RWPE2 (cell line): ENCODE measurements at regions not wholly inside any gene's neighbourhood (a gene's known extent, or its start where the extent isn't known, plus 50 kb on each side); places are given as distances from the start of the nearest gene placed in this dataset.

ENCODE experiments used
- ATAC-seq: fragments of 200-7000 bp; cut with Tn5 transposase; 3 replicates; pipeline ENCODE4 v1.9.1; 2021; ENCODE audit warnings: low read depth
- DNase-seq: peaks from one replicate; pipeline ENCODE4 v3.0.0-alpha.2; 2020; ENCODE audit warnings: low spot score
- H3K27ac ChIP-seq: fragments of 450-650 bp; 2 replicates; pipeline ENCODE4 v1.5.1; 2017; ENCODE audit warnings: mild to moderate bottlenecking; ENCODE audit not compliant: poor library complexity, severe bottlenecking
- H3K27me3 ChIP-seq: fragments of 250-450 bp; sonication (Bioruptor Pico); 2 replicates; pipeline ENCODE4 v1.5.1; 2021; ENCODE audit warnings: mild to moderate bottlenecking, moderate library complexity; ENCODE audit not compliant: insufficient read depth, poor library complexity, severe bottlenecking
- H3K36me3 ChIP-seq: fragments of 250-450 bp; sonication (Bioruptor Pico); 2 replicates; pipeline ENCODE4 v1.5.1; 2020; ENCODE audit warnings: low read depth, mild to moderate bottlenecking, moderate library complexity
- H3K4me1 ChIP-seq: fragments of 250-450 bp; sonication (Bioruptor Pico); 2 replicates; pipeline ENCODE4 v1.5.1; 2021; ENCODE audit warnings: mild to moderate bottlenecking, moderate library complexity; ENCODE audit not compliant: insufficient read depth, poor library complexity, severe bottlenecking
- H3K4me3 ChIP-seq: fragments of 250-450 bp; sonication (Bioruptor Pico); 2 replicates; pipeline ENCODE4 v1.5.1; 2021; ENCODE audit warnings: mild to moderate bottlenecking, moderate library complexity; ENCODE audit not compliant: severe bottlenecking
- H3K9me3 ChIP-seq: fragments of 250-450 bp; sonication (Bioruptor Pico); 2 replicates; pipeline ENCODE4 v1.5.1; 2021; ENCODE audit warnings: mild to moderate bottlenecking, moderate library complexity; ENCODE audit not compliant: severe bottlenecking
- CTCF ChIP-seq: fragments of 450-650 bp; IDR thresholded peaks from one replicate; pipeline ENCODE4 v1.5.1; 2017; ENCODE audit warnings: mild to moderate bottlenecking, moderate library complexity; ENCODE audit not compliant: poor library complexity, severe bottlenecking

DNA sequence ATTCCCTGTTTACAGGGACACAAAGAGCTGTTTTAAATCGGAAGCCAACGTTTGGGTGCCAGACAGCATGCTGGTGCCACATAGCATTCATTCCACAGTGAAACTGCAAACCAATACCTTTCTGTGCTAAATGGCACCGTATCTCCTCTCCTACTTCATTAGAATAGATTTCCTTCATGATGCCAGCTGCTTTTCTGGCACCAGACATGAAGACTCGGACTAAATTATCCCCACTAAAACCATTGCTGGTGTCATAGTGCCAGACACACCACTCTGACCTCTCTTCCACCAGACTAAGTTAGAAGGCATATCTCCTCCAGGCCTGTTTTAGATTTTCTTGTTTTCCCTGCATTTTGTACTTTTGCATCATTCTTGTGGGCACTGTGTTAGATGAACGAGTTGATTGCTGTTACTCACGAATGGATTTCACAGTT, 155.1 kb downstream of the ETV1 start:
- Histone ChIP-seq H3K36me3 (no peaks in the 10 kb centered on the region), H3K4me1 (peaks cover 7% of the 10 kb centered on the region), H3K27ac (no peak overlapping the region), H3K4me3 (no peak overlapping the region), H3K27me3 (no peaks in the 10 kb centered on the region), H3K9me3 (no peaks in the 10 kb centered on the region)
- no peak for DNase-seq
- no peak for TF ChIP-seq CTCF
- ATAC-seq, result no peak

- TF ChIP-seq CTCF, result no peak
- DNase-seq (no peak), ATAC-seq (no peak)
- peaks cover 4% of the 10 kb centered on the region for H3K4me1 ChIP-seq
- no peaks in the 10 kb centered on the region for H3K9me3 ChIP-seq
- no peak overlapping the region for H3K4me3 ChIP-seq
- no peaks in the 10 kb centered on the region for H3K27me3 ChIP-seq
- no peak overlapping the region for H3K27ac ChIP-seq
- no peaks in the 10 kb centered on the region for H3K36me3 ChIP-seq
Observed at GRCh38 chr7:13835442-13835841, 154.0 kb downstream of the ETV1 start.

- no peaks in the 10 kb centered on the region for H3K4me1 ChIP-seq
- TF ChIP-seq CTCF, result no peak
- H3K4me3 ChIP-seq, result no peak overlapping the region
- no peak for DNase-seq
- no peaks in the 10 kb centered on the region for H3K27me3 ChIP-seq
- H3K27ac ChIP-seq, result no peak overlapping the region
- no peaks in the 10 kb centered on the region for H3K36me3 ChIP-seq
- H3K9me3 ChIP-seq, result no peaks in the 10 kb centered on the region
- ATAC-seq, result no peak
Observed at GRCh38 chr7:13839063-13839462, 150.4 kb downstream of the ETV1 start.
